ENCODE measurements at regions not wholly inside any gene's neighbourhood (a gene's known extent, or its start where the extent isn't known, plus 50 kb on each side); places are given as distances from the start of the nearest gene placed in this dataset.

- TF ChIP-seq CTCF (IDR thresholded peaks at IDR 0.05) (no peak), POLR2AphosphoS5 (IDR thresholded peaks at IDR 0.05) (no peak), POLR2A (IDR thresholded peaks at IDR 0.05) (no peak)
Observed at GRCh38 chr15:77795446-77795845, 162.7 kb upstream of the LINGO1 start.
